ENCODE measurements at regions not wholly inside any gene's neighbourhood (a gene's known extent, or its start where the extent isn't known, plus 50 kb on each side); places are given as distances from the start of the nearest gene placed in this dataset.

GRCh38 chr6:140915103-140915502, 1217.6 kb upstream of the GJE1 start:
- DNase-seq (ENCODE audit: insufficient read length, low spot score): no peak
- no peak for TF ChIP-seq POLR2A (IDR thresholded peaks at IDR 0.05; ENCODE audit: low read depth, low read length)
- FAIRE-seq: no peak

DNA sequence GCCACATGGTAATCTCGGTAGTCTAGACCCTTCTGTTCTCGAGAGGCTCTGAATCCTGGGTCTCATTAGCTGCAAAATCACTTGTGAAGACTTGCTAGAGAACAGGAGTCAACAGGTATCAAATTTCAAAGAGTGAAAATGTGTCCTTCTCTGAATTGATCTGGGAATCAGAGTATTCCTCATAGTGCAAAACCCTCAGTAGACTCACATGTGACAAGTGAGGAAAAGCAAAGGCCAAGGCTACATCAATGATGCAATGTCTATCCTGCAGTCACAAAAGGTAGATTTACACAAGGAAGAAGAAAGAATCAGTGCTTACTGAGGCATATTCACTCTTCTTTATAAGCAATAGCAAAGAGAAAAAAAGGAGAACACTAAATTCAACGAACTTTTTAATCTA, 1220.0 kb upstream of the GJE1 start:
- FAIRE-seq (no peak), DNase-seq (ENCODE audit: insufficient read length, low spot score) (no peak)
- TF ChIP-seq POLR2A (IDR thresholded peaks at IDR 0.05; ENCODE audit: low read depth, low read length): no peak

GRCh38 chr6:140909625-140910024, 1223.1 kb upstream of the GJE1 start:
- no peak for FAIRE-seq
- TF ChIP-seq POLR2A (IDR thresholded peaks at IDR 0.05; ENCODE audit: low read depth, low read length): no peak
- no peak for DNase-seq (ENCODE audit: insufficient read length, low spot score)

DNA sequence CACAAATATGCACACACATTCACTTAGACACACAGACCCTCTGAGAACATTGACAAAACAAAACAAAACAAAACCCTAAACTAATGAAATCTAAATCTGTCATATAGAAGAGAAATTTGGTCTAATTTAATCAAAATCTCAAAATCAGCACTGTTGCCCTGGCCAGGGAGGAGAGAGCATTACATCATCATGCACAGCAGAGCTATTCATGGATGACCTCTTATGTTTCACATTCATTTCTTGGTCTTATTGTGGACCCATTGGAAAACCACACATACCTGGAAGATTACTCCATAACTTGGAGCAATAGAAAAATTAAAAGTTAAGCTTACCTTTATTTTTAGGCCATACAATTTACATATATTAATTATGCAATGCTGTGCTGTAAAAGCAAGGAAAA, 1223.6 kb upstream of the GJE1 start:
- DNase-seq (ENCODE audit: insufficient read length, low spot score) (no peak), FAIRE-seq (no peak)
- TF ChIP-seq POLR2A (IDR thresholded peaks at IDR 0.05; ENCODE audit: low read depth, low read length): no peak

GRCh38 chr6:140908505-140908904, 1224.2 kb upstream of the GJE1 start:
- TF ChIP-seq POLR2A (IDR thresholded peaks at IDR 0.05; ENCODE audit: low read depth, low read length): no peak
- FAIRE-seq (no peak), DNase-seq (ENCODE audit: insufficient read length, low spot score) (no peak)

DNA sequence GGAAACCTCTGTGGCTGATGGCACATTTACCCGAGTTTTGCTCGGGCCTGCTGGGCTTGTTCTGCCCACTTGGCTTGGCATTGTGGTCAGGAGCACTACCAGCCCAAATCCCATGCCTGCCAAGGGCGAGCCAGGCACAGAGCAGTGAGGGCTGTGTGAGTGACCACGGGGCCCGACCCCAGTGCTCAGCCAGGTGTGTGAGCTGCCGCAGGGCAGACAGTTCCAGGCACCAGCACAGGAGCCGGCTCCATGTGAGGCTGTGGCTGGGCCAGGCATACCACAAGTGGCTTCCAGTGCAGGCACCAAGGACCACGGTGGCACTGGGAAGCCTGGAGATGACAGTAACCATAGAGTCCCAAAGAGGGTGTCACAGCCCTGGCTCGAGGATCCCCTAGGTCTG, 1225.5 kb upstream of the GJE1 start:
- FAIRE-seq (no peak), DNase-seq (ENCODE audit: insufficient read length, low spot score) (no peak)
- TF ChIP-seq POLR2A (IDR thresholded peaks at IDR 0.05; ENCODE audit: low read depth, low read length): no peak

GRCh38 chr6:140905724-140906123, 1227.0 kb upstream of the GJE1 start:
- FAIRE-seq (no peak), DNase-seq (ENCODE audit: insufficient read length, low spot score) (no peak)
- no peak for TF ChIP-seq POLR2A (IDR thresholded peaks at IDR 0.05; ENCODE audit: low read depth, low read length)

DNA sequence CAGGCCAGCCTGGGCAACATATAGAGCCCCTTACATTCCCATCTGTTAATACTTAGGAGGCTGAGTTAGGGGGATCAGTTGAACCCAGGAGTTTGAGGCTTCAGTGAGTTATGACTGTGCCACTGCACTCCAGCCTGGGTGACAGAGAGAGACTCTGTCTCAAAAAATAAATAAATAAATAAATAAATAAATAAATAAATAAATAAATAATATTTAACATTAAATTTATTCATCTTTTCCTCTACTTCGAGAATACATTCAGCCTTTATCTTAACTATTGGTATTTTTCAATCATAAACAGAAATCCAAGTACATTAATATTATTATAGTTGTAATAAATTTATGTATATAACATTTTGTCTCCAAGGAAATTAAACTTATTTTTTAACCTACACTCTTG, 1227.7 kb upstream of the GJE1 start:
- DNase-seq (ENCODE audit: insufficient read length, low spot score) (no peak), FAIRE-seq (no peak)
- no peak for TF ChIP-seq POLR2A (IDR thresholded peaks at IDR 0.05; ENCODE audit: low read depth, low read length)

DNA sequence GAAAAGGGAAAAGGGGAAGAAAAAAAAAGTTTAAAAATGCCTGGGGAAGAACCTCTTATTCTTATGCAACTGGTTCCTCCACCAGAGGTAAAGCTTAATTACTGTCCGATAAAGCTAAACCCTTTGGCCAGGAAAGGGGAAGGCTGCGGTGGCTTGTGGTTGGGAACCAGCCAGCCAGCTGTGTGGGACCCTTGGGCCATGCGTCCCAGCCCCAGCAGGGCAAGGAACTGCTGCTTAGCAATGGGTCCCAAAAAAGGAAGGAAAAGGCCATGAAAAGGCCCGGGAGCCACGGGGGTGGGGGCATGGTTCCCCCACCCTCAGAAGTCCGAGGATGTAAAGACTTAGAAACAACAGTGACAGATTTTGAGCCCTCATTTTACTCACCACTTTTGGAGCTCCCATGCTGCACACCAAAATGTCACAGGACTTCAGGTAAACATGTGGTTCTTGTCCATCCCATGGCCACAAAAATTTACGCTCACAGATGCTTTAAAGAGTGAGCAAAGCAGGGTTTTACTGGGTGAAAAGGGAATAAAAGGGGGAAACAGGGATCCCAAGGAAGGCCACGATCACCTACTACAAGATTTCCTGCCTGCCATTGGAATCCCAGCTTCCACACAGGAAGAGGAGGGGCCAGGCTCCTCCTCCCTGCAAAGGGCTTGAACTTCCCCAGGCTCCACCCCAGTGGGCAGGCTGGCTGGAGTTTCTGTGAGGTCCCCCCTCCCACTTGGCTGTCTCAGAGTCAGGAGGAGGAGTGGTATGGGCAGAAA, 1234.7 kb upstream of the GJE1 start:
- TF ChIP-seq POLR2A (IDR thresholded peaks at IDR 0.05; ENCODE audit: low read depth, low read length): no peak
- DNase-seq (ENCODE audit: insufficient read length, low spot score) (peak; percentile 1), FAIRE-seq (peak; percentile 52)

DNA sequence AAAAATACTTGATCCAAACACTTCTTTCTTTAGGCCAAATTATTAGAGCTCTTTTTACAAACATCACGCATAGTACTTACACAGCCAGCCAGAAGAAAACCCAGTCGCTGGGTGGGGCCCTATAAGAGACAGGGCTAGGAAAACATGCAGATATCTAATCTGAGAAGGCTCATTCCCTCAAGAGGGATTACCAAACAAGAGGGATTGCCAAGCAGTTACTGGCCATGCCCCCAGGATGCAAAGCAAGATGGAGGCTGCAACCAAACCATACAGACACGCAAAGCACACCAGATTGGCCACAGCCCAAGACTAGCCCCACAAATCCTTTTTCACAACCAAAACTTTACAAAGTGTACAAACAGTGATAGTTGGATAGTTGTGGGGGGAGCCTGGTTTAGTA, 1235.4 kb upstream of the GJE1 start:
- TF ChIP-seq POLR2A (IDR thresholded peaks at IDR 0.05; ENCODE audit: low read depth, low read length): no peak
- DNase-seq (ENCODE audit: insufficient read length, low spot score) (no peak), FAIRE-seq (no peak)

DNA sequence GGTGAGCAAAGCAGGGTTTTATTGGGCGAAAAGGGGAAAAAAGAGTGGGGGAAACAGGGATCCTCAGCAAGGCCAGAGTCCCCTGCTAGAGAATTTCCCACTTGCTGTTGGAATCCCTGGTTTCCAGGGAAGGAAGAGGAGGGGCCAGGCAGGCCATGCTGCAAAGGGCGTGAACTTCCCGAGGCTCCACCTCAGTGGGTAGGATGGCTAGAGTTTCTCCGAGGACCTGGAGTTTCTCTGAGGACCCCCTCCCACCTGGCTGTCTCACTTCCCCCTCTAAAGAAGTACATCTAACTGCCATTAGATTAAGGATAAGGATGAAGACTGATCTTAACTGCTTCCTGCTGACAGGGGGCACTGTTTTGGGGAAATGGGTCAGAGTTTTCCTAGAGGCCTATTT, 1239.3 kb upstream of the GJE1 start:
- FAIRE-seq (no peak), DNase-seq (ENCODE audit: insufficient read length, low spot score) (no peak)
- TF ChIP-seq POLR2A (IDR thresholded peaks at IDR 0.05; ENCODE audit: low read depth, low read length): no peak

DNA sequence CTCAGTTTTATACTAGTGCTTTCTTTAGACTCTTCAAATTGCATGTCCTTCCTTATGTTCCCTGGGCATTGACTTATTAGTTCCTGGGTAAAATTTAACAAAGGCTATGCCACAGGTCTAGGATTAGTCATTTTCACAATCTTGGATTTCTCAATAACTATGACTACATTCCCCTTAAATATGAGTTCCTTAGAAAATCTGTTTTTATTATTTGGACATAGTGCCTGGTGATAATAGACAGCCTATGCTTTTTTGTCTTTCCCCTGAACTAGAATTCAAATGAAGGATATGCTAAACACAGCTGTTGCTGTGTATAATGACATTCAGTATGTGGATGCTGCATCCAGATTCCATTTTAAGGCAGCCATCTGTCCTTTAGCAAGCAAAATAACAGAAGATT, 1252.8 kb upstream of the GJE1 start:
- no peak for FAIRE-seq
- no peak for DNase-seq (ENCODE audit: insufficient read length, low spot score)
- no peak for TF ChIP-seq POLR2A (IDR thresholded peaks at IDR 0.05; ENCODE audit: low read depth, low read length)

DNA sequence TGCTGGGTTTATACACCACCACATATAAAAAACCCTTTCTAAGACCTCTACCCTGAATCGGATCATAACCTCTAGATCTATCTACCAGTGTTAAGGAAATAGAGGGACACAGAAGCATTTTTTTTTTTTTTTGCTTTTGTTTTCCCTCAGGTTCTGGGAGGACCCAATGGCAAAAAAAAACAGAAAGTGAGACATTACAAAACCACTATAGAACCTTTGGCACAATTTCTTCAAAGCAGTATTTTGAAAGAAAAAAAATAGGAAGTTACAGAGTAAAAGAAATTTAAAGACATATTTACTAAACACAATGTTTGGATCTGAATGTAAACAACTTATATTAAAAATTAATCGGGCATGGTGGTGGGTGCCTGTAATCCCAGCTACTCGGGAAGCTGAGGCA, 1258.7 kb upstream of the GJE1 start:
- FAIRE-seq: no peak
- DNase-seq (ENCODE audit: insufficient read length, low spot score): no peak
- TF ChIP-seq POLR2A (IDR thresholded peaks at IDR 0.05; ENCODE audit: low read depth, low read length): no peak

DNA sequence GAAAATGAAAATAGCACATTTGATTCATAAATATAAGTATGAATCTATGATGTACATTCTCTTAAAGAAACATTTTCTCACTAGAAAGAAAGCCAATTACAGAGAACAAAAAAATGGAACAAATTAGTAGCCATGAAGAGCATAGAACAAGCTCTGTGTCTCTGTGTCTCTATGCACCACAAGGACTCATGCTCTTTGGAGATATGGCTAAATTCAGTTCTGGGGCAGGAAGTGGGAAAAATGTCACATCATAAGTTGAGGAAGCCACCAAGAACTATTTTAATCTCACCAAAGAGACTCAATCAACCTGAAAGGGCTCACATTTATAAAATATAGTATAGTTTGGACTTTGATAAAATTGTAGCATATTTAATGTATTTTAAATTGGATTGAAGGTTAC, 1259.8 kb upstream of the GJE1 start:
- no peak for FAIRE-seq
- no peak for TF ChIP-seq POLR2A (IDR thresholded peaks at IDR 0.05; ENCODE audit: low read depth, low read length)

GRCh38 chr6:140871911-140872310, 1260.8 kb upstream of the GJE1 start:
- no peak for TF ChIP-seq POLR2A (IDR thresholded peaks at IDR 0.05; ENCODE audit: low read depth, low read length)
- no peak for DNase-seq (ENCODE audit: insufficient read length, low spot score)
- no peak for FAIRE-seq

More for the DNA sequence above, 1259.8 kb upstream of the GJE1 start:
- no peak for DNase-seq (ENCODE audit: insufficient read length, low spot score)

- DNase-seq (ENCODE audit: insufficient read length, low spot score): no peak
- TF ChIP-seq POLR2A (IDR thresholded peaks at IDR 0.05; ENCODE audit: low read depth, low read length): no peak
- no peak for FAIRE-seq
Observed at GRCh38 chr6:140867336-140867735, 1265.4 kb upstream of the GJE1 start.

All from H54 (cell line).